HCT116 (cell line): ENCODE measurements at regions not wholly inside any gene's neighbourhood (a gene's known extent, or its start where the extent isn't known, plus 50 kb on each side); places are given as distances from the start of the nearest gene placed in this dataset.

Experiments
- ATAC-seq: fragments of 200-7000 bp; cut with Tn5 transposase; 2 replicates; pipeline ENCODE4 v1.9.1; 2020; ENCODE audit warnings: mild to moderate bottlenecking, moderate library complexity
- BruUV-seq: library from RNA; stranded (reverse); fragments of 400-500 nt; replicated peaks from 2 replicates; lab custom pipeline; 2021; lab: Mats Ljungman, UMichigan
- CTCF ChIA-PET: fragments of 300-600 bp; sonication (Branson Sonifier 250); formaldehyde crosslinking; loops from one replicate; lab custom pipeline; 2021; ENCODE audit warnings: antibody characterized with exemption; lab: Charles Lee
- POLR2A ChIA-PET: fragments of 300-600, 350-600 bp; sonication (Branson Sonifier 250); formaldehyde crosslinking; loops from one replicate; lab custom pipeline; 2021; ENCODE audit warnings: antibody characterized with exemption; lab: Charles Lee
- RAD21 ChIA-PET, 2 experiments: fragments of 300-600 bp; sonication (Branson Sonifier 250); formaldehyde crosslinking; loops; one replicate each; lab custom pipeline; 2023; ENCODE audit warnings: low total read pairs in 2 of 2; ENCODE audit not compliant: uncharacterized antibody in 2 of 2, unreplicated experiment in 2 of 2, low non-redundant PET in 1 of 2; lab: Charles Lee
- DNase-seq: peaks from one replicate; pipeline ENCODE4 v3.0.0-alpha.2; 2010; ENCODE audit warnings: low read depth, low spot score
- H2AFZ ChIP-seq: fragments of 200-600 bp; shearing (Covaris generic), sonication (generic); 2 replicates; pipeline ENCODE4 v1.6.1; 2017; ENCODE audit warnings: low read depth, mixed run types, mixed read lengths, antibody characterized with exemption, low read length; ENCODE audit not compliant: poor library complexity, severe bottlenecking
- H3K27ac ChIP-seq: 2 replicates; pipeline ENCODE4 v1.5.1; 2012; ENCODE audit warnings: low read depth, low read length
- H3K27me3 ChIP-seq: fragments of 200-600 bp; sonication (generic); 2 replicates; pipeline ENCODE4 v1.6.1; 2016; ENCODE audit warnings: mixed run types, low read length, mixed read lengths; ENCODE audit not compliant: insufficient read depth
- H3K36me3 ChIP-seq, 2 experiments: fragments of 200-500 bp in 1 of 2; fragments of 200-600 bp in 1 of 2; sonication (Bioruptor generic) in 1 of 2; sonication (generic) in 1 of 2; 2 replicates each; pipeline versions ENCODE4 v1.5.1 to v1.6.1; 2014 to 2016; ENCODE audit warnings: low read length in 2 of 2, inconsistent platforms in 1 of 2, mixed read lengths in 1 of 2, mixed run types in 1 of 2; ENCODE audit not compliant: insufficient read depth in 2 of 2, control insufficient read depth in 1 of 2
- H3K4me1 ChIP-seq, 2 experiments: fragments of 200-600 bp in 1 of 2; sonication (generic) in 1 of 2; 2 replicates each; pipeline versions ENCODE4 v1.5.1 to v1.6.1; 2012 to 2017; ENCODE audit warnings: low read length in 2 of 2, inconsistent platforms in 1 of 2, mild to moderate bottlenecking in 1 of 2, mixed read lengths in 1 of 2, mixed run types in 1 of 2, moderate library complexity in 1 of 2; ENCODE audit not compliant: insufficient read depth in 2 of 2, control insufficient read depth in 1 of 2
- H3K4me2 ChIP-seq: fragments of 200-600 bp; sonication (generic); 2 replicates; pipeline ENCODE4 v1.6.1; 2017; ENCODE audit warnings: mixed run types, low read length, mixed read lengths
- H3K4me3 ChIP-seq, 2 experiments: fragments of 200-600 bp in 1 of 2; sonication (generic) in 1 of 2; replicated peaks in 1 of 2; 2 replicates each; pipeline ENCODE4 v1.5.1; 2011 to 2016; ENCODE audit warnings: low read length in 2 of 2, control low read depth in 1 of 2, low read depth in 1 of 2, mild to moderate bottlenecking in 1 of 2, mixed read lengths in 1 of 2, mixed run types in 1 of 2
- H3K79me2 ChIP-seq: fragments of 200-600 bp; sonication (generic); 2 replicates; pipeline ENCODE4 v1.6.1; 2017; ENCODE audit warnings: mild to moderate bottlenecking, mixed run types, low read length, moderate library complexity, mixed read lengths; ENCODE audit not compliant: insufficient read depth
- H3K9ac ChIP-seq: fragments of 200-600 bp; sonication (generic); 2 replicates; pipeline ENCODE4 v1.6.1; 2016; ENCODE audit warnings: low read length, mixed read lengths
- H3K9me2 ChIP-seq: fragments of 200-600 bp; sonication (generic), shearing (Covaris generic); 2 replicates; pipeline ENCODE4 v1.6.1; 2017; ENCODE audit warnings: mixed run types, mild to moderate bottlenecking, moderate library complexity; ENCODE audit not compliant: insufficient read depth
- H3K9me3 ChIP-seq, 2 experiments: fragments of 200-500 bp in 1 of 2; fragments of 200-600 bp in 1 of 2; sonication (Bioruptor generic) in 1 of 2; sonication (generic) in 1 of 2; 2 replicates each; pipeline ENCODE4 v1.6.1; 2014 to 2017; ENCODE audit warnings: low read length in 2 of 2, mixed read lengths in 2 of 2, inconsistent platforms in 1 of 2, low read depth in 1 of 2, mild to moderate bottlenecking in 1 of 2, mixed run types in 1 of 2, moderate library complexity in 1 of 2; ENCODE audit not compliant: control insufficient read depth in 1 of 2, insufficient read depth in 1 of 2
- H4K20me1 ChIP-seq: fragments of 200-600 bp; sonication (generic), shearing (Covaris generic); 2 replicates; pipeline ENCODE4 v1.6.1; 2017; ENCODE audit warnings: mixed run types, mild to moderate bottlenecking, moderate library complexity; ENCODE audit not compliant: insufficient read depth
- CBX3 ChIP-seq: IDR thresholded peaks from 2 replicates; pipeline ENCODE4 v1.6.1; 2012; ENCODE audit warnings: low read depth
- EZH2phosphoT487 ChIP-seq: fragments of 200-600 bp; IDR thresholded peaks from 2 replicates; pipeline ENCODE4 v1.6.1; 2018; ENCODE audit warnings: antibody characterized with exemption, borderline replicate concordance
- FOSL1 ChIP-seq: IDR thresholded peaks from 2 replicates; pipeline ENCODE4 v1.6.1; 2012; ENCODE audit warnings: low read depth
- REST ChIP-seq: IDR thresholded peaks from 2 replicates; pipeline ENCODE4 v1.6.1; 2012; ENCODE audit warnings: low read depth
- ZFX ChIP-seq: fragments of 450-650 bp; IDR thresholded peaks from 2 replicates; pipeline ENCODE4 v1.6.1; 2017
- intact Hi-C: fragments of 100-400 bp; cut with micrococcal nuclease; formaldehyde crosslinking; loops from 2 replicates; pipeline ENCODE4 v1.10.0; 2022
- TF ChIP-seq, protein P1 (sequence below): IDR thresholded peaks from 2 replicates; pipeline ENCODE4 v1.6.1; 2011; ENCODE audit warnings: mild to moderate bottlenecking, low read length, moderate library complexity; ENCODE audit not compliant: insufficient replicate concordance; ENCODE audit errors: extremely low read depth

GRCh38 chr6:91539456-91539855 is 952.6 kb upstream of the MAP3K7 start:
- ChIA-PET CTCF (no interaction called here), POLR2A (no interaction called here), RAD21 (no interaction called here)
- Histone ChIP-seq H3K4me1 (no peaks in the 10 kb centered on the region), H4K20me1 (no peaks in the 10 kb centered on the region), H3K27ac (no peak overlapping the region), H3K9ac (no peak overlapping the region), H3K27me3 (no peaks in the 10 kb centered on the region), H3K4me2 (no peak overlapping the region), H3K9me2 (no peaks in the 10 kb centered on the region), H3K9me3 (peaks cover 4 to 12% of the 10 kb centered on the region in 2 experiments; a peak in 2 of 4 replicates), H3K79me2 (no peaks in the 10 kb centered on the region), H2AFZ (no peak overlapping the region), H3K4me3 (no peak overlapping the region), H3K36me3 (no peaks in the 10 kb centered on the region)
- no TSS peak for BruUV-seq
- intact Hi-C loops, result no loop called here
- no peak for DNase-seq
- no peak for ATAC-seq
- TF ChIP-seq CBX3 (no peak), EZH2phosphoT487 (no peak), ZFX (no peak), REST (no peak), FOSL1 (no peak)
- TF ChIP-seq, protein P1, sequence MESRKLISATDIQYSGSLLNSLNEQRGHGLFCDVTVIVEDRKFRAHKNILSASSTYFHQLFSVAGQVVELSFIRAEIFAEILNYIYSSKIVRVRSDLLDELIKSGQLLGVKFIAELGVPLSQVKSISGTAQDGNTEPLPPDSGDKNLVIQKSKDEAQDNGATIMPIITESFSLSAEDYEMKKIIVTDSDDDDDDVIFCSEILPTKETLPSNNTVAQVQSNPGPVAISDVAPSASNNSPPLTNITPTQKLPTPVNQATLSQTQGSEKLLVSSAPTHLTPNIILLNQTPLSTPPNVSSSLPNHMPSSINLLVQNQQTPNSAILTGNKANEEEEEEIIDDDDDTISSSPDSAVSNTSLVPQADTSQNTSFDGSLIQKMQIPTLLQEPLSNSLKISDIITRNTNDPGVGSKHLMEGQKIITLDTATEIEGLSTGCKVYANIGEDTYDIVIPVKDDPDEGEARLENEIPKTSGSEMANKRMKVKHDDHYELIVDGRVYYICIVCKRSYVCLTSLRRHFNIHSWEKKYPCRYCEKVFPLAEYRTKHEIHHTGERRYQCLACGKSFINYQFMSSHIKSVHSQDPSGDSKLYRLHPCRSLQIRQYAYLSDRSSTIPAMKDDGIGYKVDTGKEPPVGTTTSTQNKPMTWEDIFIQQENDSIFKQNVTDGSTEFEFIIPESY, result no peak
